SU-DHL-6 (cell line): ENCODE measurements at regions not wholly inside any gene's neighbourhood (a gene's known extent, or its start where the extent isn't known, plus 50 kb on each side); places are given as distances from the start of the nearest gene placed in this dataset.

Experiments used
- CTCF ChIP-seq: fragments of 200-600 bp; sonication (generic); IDR thresholded peaks from one replicate; pipeline ENCODE4 v1.5.1; 2017; ENCODE audit warnings: antibody characterized with exemption, mild to moderate bottlenecking, low read length, moderate library complexity; ENCODE audit not compliant: insufficient read depth, poor library complexity, severe bottlenecking
- EZH2phosphoT487 ChIP-seq: fragments of 200-600 bp; sonication (generic), shearing (Covaris generic); conservative IDR thresholded peaks from 2 replicates; pipeline ENCODE4 v1.6.1; 2018; ENCODE audit warnings: mild to moderate bottlenecking, antibody characterized with exemption, low read length, moderate library complexity, mixed read lengths

GRCh38 chr1:191457889-191458288 lies 700.4 kb upstream of the RGS18 start:
- TF ChIP-seq CTCF, result no peak
- no peak for TF ChIP-seq EZH2phosphoT487
